Stimulated activated CD4-positive, alpha-beta T cell treated with anti-CD3 and anti-CD28 coated beads, Interleukin-15, amount 100 ng/mL, for 48 hours (primary cell): ENCODE measurements at regions not wholly inside any gene's neighbourhood (a gene's known extent, or its start where the extent isn't known, plus 50 kb on each side); places are given as distances from the start of the nearest gene placed in this dataset.

Source experiments
- DNase-seq, 2 donors: peaks; one replicate each; pipeline ENCODE4 v3.0.0-alpha.2; 2020; ENCODE audit warnings: low read depth in 2 of 2

- DNase-seq, result no peak
Observed at GRCh38 chr5:174159327-174160114, 114.0 kb downstream of the NSG2 start.

- DNase-seq, result no peak
Observed at GRCh38 chr5:174165406-174165805, 119.9 kb downstream of the NSG2 start.

DNA sequence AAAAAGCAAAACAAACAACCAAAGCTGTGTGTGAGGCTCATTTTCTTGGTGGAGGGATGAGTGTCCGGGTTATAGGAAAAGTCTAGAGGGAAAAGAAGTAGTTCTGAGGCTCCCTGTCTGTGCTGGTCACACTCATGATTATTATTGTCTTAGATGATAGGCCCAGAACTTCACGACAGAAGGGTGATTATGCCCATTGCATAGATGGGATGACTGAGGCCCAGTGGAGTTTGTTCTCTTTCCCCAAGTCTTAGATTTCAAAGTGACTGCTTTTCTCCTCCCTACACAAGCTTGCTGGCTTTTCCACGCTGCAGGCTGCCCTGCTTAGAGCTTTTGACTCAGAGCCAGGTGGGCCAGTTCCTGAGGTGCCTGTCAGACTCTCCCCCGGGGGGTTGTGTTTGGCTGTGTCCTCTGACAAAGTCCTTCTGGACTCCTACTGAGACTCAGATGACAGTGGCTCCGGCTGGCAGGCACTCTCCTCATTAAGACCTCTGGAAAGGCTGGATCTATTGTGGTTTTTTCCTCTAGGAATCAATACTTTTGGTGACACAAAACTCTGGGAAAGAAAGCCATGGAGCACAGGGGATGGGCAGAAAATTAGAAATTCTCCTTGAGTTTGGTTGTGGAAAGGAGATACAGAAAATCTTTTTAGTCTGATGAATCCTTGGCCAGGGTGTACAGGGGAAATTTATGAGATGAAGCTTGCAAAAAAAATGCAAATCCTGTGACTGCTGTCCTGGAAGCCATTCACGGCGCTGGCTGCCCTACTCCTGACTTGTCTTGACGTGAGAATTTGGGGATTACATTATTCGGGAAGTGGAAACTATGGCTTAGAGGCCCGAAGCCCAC is 120.9 kb downstream of the NSG2 start:
- DNase-seq, result no peak

DNA sequence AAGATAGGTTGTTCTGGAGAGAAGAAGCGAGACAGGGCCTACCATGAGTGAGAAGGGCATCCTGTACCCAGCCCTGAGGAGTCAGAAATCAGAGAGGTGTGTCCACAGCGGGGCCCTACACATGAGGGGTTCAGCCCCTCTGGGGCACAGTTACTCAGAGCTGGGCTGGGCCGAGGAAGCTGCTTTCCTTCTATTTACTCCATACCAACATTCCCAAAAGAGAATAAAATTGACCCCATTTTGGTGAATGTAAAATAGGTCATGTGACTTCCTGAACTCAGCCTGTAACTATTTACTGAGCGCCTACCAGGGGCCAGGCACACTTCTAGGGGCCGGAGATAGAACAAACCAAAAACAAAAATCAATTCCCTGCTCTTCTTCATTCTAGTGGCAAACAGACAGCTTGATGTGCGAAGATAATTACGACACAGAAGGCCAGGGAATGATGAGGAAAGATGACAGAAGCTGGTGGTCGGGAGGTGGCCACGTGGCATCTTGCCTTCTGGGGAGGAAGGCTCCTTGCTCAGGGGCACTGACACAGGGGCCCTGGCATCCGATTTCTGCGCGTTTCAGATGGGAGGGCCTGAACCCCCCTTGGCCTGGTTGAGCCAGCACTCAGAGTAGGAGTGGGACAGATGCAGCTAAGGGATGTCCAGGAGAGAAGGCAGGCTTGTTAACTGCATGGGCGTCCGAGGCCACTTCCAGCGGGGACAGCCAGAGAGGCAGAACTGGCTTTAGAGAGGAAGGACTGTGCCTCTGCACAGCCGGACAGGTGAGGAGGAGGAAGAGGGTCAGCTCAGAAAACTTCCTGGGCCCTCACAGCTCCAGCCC is 121.8 kb downstream of the NSG2 start:
- DNase-seq, result no peak

- DNase-seq, result no peak
Observed at GRCh38 chr5:174172152-174172551, 126.6 kb downstream of the NSG2 start.

DNA sequence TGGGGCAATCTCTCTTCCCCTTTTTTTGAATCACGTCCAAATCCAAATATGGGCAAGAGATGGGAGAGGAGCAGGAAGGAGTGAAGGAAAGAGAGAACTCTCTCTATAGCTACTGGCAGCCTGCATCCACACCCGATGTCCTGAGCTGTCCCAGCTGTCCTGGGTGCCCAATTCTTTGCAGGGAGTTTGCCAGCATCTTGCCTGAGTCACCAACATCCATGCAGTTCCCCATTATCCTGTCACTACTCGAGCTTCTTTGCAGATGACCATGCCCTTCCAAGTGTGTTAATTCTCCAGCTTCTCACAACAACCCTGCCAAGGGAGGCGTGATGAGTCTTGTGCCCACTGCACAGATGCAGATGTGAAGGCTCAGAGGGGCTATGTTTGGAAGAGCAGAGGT is 127.1 kb downstream of the NSG2 start:
- no peak for DNase-seq

GRCh38 chr5:174173766-174174165 is 128.3 kb downstream of the NSG2 start:
- no peak for DNase-seq

DNA sequence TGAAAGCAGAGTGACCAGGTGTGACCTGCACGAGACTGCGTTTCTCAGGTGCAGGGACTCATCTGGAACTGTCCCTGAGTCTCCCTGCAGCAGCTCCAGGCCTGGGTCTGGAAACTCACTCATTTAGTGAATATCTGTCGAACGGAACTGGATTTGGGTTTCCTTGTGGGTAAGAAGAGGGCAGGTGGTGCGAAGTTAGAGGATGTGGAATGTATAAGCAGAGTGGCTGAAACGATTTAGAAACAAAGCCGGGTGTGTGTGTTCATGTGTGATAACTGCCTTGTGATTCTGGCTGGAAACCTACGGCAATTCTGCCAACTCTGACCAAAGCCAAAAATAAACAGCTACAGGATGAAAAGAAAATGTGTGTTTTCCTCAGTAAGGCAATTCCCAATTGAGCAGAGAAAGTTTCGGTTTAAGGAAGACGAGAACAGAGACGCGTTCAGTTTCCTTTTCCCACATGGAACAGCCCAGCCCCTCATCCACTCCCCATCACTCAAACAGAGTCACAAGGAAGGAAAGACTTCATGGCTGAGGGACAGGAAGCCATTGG is 130.3 kb downstream of the NSG2 start:
- DNase-seq, result no peak

GRCh38 chr5:174176511-174176910 is 131.0 kb downstream of the NSG2 start:
- no peak for DNase-seq

DNA sequence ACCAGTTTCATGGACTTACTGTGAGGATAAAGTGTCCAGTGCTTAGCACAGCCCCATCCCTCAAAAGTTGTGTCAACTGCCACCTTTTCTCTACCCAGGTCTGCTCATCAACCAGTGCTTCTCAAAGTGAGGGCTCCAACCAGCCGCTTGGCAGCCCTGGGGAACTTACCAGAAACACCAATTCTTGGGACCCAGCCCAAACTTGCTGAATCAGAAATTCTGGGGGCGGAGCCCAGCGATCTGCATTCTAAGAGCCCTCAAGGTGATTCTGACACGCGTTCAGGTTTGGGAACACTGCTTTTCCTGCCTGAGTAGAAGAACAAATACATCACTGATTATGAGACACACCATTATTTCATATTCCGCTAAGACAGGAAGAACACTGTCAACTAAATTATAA is 132.0 kb downstream of the NSG2 start:
- no peak for DNase-seq

DNA sequence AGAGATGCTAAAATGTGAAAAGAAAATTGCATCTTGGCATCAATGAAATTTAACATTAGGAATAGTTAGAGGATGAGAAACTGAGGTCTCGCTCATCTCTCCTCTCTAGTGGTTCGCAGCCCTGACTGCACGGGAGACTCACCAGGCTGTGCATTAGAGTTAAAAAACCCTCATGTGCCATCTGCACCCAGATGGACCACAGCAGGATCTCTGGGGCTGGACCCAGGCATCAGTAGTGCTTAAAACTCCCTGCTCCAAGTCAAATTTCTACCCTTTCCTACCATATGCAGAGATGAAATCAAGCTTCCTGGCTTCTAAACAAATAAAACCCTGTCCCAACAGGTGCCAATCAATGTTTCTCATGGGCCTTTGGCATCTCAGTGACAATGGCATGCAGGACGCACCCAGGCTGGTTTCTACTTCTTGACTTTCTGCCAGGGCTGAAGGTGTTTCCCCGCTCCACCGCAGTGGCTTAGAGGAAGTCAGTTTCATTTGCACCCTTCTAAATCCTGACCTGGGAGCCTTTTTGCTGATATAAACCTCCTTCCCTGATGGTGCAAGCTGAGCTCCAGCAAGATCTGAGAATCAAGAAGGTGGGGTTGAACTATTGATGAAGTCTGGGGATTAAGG is 132.6 kb downstream of the NSG2 start:
- no peak for DNase-seq

DNA sequence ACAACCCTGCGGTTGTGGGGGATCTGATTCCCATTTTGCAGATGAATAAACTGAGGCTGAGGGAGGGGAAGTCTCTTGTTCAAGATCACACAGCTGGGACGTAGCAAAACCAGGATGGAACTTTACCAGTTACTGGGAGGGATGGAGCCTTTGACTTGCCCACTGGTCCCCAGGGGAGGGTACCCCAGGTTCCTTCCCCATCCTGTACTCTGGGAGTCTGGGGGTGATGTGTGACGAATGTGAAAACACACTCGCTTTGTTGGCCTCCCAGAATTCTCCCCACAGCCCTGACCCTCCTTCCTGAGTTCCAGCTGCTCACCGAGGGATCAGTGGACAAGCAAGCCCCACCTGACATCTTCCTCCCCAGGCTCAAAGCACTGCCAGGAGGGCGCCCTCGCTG is 135.1 kb downstream of the NSG2 start:
- DNase-seq, result no peak

GRCh38 chr5:174182111-174182510 is 136.6 kb downstream of the NSG2 start:
- no peak for DNase-seq

DNA sequence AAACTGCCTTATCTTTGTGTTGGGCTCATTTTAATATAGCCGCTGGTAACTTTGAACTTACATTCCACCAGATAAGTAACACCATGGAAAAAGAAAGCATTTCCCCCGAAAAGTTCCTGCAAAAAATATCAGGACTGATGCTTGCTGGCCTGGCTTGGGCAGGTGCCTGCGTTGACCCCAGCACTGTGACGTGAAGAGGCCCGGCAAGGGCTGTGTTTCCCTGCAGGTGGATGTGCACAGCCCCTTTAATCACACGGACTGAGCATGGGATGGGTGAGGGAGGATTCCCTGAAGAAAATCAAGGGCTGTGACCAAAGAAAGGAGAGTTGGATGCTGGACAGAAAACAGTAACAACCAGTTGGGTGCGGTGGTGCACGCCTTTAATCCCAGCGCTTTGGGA is 138.2 kb downstream of the NSG2 start:
- no peak for DNase-seq

GRCh38 chr5:174185506-174185905 is 140.0 kb downstream of the NSG2 start:
- DNase-seq, result no peak

DNA sequence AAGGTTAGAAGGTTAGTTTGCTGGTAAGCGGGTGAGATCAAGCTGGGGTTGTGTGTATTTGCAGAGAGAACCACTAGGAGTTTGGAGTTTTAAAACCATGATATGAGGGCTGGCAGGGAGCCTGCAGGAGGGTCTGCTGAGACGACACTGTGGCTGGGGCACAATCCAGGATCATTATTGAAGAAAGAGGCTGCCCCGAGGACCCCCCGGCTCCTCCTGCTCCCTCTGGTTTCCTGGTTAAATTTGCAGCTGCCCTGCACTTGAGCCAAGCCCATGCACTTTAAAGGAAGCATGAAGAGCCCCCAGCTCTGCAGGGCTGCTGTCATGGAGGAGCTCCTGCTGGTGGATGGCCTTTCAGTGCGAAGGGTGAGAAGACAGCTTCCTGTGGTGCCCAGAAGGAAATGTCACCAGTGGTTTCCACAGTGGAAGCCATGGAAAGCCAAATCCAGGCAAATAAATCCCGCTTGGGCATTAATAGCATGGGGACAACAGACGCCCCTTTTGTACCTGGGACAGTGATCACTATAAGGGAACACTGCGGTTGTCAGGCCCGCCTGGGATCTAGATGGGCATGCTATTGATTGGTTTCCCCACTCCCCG is 140.7 kb downstream of the NSG2 start:
- DNase-seq, result no peak

DNA sequence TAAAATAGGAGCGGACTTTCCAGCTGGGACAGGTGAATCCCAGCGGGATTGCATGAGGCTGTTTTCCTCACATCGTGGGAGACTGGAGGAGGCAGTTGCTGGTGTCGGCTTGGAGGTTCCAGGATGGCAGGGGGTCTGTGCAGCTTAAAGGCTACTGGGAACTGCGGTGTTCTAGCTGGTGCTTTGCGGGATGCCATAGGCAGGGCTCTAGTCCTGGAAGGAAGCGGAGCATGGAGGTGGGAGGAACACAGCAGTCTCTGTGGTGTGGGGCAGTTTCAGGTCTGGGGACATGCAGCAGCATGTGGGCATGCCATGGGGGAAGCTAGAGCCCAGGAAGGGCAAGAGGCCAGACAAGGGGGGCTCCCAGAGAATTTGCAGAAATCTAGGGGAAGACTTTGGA is 141.5 kb downstream of the NSG2 start:
- no peak for DNase-seq

- DNase-seq, result no peak
Observed at GRCh38 chr5:174187481-174187880, 142.0 kb downstream of the NSG2 start.

DNA sequence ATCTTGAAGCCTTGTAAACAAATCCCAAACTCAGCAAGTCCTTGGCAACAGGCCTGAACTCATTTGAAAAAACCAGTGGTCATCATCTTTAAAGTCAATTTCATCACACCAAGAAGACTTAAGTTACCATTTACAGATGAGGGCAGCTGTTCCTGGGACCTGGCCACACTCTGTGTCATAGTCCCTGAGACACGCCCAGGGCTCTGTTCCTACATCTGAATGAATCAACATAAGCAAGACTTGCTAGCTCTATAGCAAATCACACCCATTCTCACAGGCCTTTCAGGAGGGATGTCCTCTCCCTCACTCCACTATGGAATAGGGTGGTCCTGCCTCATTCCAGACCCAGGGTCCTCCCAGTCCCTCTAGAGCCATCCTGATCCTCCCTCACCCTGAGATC is 142.8 kb downstream of the NSG2 start:
- DNase-seq, result no peak

GRCh38 chr5:174189654-174190541 is 144.4 kb downstream of the NSG2 start:
- DNase-seq, result no peak
